NCI-H2227 (cell line): ENCODE measurements at regions not wholly inside any gene's neighbourhood (a gene's known extent, or its start where the extent isn't known, plus 50 kb on each side); places are given as distances from the start of the nearest gene placed in this dataset.

Experiments used
- DNase-seq: peaks from one replicate; lab custom pipeline; 2025; ENCODE audit not compliant: unreplicated experiment; lab: John Stamatoyannopoulos, UW

- no peak for DNase-seq
Measured at GRCh38 chr2:181828122-181828705, 63.3 kb upstream of the ITPRID2 start.

GRCh38 chr2:181829230-181829629, 62.3 kb upstream of the ITPRID2 start:
- no peak for DNase-seq

GRCh38 chr2:181832015-181832414, 59.5 kb upstream of the ITPRID2 start:
- no peak for DNase-seq

- no peak for DNase-seq
Measured at GRCh38 chr2:181836583-181836982, 54.9 kb upstream of the ITPRID2 start.

GRCh38 chr2:181837563-181837962, 54.0 kb upstream of the ITPRID2 start:
- DNase-seq, result no peak

GRCh38 chr2:181839811-181840210, 51.7 kb upstream of the ITPRID2 start:
- DNase-seq, result no peak

GRCh38 chr2:181841079-181841478, 50.5 kb upstream of the ITPRID2 start:
- no peak for DNase-seq
